ENCODE measurements at regions not wholly inside any gene's neighbourhood (a gene's known extent, or its start where the extent isn't known, plus 50 kb on each side); places are given as distances from the start of the nearest gene placed in this dataset.
A peak's percentile ranks its signal among the peaks of the same experiment; 100 is the strongest.

DNA sequence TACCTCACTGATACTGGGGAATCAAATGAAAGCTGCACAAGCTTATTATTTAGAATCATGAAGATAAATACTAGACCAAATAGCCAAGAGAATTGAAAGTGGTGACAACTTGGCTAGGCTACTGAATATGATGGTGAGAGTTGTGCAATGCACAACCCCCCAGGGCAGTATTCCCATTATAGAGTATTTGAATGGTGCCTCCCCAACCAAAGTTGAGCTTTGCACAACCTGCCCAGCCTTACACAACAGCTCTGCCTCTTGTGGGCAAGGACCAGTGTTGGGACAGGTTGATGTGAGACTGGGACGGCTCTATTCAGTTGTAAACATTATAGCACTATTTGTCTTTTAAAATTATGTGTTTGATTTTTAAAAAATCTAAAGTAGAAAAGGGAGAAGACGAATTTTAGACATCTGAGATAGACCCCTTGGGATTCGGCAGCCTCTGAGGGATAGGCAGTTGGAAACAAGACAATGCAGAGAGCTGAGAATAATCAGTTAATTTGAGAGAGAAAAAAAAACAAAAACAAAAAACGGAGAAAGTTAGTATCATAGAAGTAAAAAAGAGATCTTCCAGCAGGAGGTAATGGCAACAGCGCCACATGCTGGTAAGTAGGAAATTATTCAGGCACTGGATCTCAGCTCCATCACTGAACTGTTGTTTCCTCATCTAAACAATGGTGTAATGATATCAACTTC, 91.0 kb upstream of the KCNA3 start:
- DNase-seq (ENCODE audit: low spot score) = peak; percentile 72

DNA sequence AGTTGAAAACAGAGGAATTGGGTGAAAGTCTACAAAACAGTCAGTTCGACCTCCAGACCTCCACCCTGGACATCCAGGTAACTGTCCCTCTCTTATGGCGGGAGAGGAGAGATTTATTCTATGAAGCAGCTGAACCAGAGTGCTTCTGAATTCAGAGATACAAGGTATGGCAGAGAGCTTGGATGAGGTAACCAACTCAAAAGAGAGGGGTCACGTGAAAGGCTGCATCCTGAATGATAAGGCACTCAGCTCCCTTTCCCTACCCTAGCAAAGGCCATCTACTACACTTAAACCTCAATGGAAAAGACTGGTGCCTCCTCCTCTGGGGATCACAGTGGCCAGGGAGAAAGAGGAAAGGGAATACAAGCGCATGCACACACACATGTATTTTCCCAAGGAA, 88.4 kb upstream of the KCNA3 start:
- no peak for DNase-seq (ENCODE audit: low spot score)

DNA sequence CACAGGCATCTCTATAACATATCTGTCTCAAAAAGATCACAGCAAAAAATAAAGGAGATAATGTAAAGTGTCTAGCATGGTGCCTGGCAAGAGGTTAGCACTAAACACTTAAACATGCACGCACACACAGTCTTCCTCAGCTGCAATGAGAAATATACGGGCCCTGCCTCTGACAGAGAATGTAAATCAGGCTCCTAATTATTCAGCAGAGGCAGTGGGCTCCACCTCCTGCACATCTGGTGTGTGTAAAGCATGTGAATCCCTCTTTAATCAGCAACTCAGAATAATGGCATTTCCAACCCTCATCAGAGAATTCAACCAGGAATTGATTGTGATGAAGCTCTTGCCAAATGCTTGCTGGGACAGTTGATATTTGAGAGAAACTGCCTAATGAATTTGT, 85.6 kb upstream of the KCNA3 start:
- DNase-seq (ENCODE audit: low spot score) = no peak

DNA sequence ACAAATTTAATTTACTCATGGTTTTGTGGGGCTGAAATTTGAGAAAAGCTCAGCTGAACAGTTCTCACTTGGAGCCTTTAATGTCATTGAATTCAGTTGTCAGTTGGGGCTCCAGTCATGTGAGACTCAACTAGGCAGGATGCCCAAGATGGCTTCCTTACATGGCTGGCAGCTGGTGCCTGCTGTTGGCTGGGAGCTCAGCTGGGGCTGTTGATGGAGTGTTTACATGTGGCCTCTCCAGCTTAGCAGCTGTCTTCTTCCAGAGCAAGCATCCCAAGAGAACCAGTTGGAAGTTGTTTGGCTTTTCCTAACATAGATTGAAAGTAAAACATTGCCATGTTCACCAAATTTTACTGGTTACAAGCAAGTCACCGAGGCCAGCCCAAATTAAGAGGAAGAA, 81.8 kb upstream of the KCNA3 start:
- no peak for DNase-seq (ENCODE audit: low spot score)

DNA sequence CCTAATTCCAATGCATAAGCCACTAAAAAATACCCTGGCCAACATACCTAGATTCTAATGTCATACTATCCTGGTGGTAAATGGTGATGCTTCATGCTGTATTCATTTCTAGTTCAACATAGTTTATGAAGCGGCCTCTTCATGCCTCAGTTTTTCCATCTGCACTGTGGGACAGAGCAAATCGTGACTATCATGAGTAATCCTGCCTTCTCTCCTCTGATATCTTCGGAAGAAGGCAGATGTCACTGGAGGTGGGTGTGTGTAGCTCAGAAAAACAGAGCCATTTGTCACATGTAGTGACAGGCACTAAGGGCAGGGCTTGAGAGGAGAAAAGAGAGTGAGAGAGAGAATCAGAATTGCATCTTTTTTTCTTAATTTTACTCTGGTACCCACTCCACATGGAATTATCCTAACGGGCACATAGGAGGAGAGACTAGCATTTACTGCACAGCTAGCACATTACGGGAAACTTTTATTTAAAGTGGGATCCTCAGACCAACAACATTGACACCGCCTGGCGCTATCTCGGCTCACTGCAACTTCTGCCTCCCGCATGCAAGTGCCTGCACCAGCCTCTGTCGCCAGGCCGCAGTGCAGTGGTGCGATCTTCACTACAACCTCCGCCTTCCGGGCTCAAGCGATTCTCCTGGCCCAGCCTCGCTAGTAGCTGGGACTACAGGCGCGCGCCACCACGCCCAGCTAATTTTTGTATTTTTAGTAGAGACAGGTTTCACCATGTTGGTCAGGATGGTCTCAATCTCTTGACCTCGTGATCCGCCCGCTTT, 78.4 kb upstream of the KCNA3 start:
- no peak for DNase-seq (ENCODE audit: low spot score)

DNA sequence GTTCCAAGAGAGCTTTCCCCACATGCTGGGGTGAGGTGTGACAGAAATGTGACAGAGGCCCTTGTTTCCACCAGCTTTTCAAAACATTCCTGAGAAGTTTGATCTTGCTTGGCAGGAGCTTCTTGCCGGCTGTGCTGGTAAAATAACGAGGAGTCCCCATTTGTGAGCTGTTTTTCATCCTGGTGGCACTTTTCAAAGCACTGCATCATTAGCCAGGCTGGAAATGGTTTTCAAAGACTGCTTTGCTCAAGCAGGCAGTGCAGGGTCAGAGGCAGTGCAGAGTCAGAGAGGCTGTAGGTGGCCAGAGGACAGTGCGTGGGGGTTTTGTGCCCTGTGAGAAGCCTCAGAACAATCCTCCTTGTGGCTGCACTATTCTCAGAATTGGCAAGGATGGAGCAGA, 75.8 kb upstream of the KCNA3 start:
- DNase-seq (ENCODE audit: low spot score) = no peak

DNA sequence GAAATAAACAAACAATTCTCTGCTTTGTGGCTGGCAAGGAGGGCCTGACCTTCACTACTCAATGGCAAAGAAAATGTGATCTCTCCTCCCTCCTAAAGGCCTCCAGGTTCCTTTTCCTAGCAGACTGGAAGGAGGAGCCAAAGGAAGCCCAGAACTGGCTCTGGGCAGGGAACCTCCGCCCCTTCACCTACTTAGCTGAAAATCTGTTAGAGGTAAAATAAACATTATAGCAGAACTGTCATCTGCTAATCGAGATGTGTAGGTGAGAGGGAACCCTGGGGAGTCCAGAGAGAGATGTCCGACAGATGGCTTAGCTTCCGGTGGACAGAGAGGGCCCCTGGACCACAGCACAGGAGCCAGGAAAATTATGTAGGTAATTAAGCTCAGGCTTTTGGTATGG, 75.2 kb upstream of the KCNA3 start:
- no peak for DNase-seq (ENCODE audit: low spot score)

DNA sequence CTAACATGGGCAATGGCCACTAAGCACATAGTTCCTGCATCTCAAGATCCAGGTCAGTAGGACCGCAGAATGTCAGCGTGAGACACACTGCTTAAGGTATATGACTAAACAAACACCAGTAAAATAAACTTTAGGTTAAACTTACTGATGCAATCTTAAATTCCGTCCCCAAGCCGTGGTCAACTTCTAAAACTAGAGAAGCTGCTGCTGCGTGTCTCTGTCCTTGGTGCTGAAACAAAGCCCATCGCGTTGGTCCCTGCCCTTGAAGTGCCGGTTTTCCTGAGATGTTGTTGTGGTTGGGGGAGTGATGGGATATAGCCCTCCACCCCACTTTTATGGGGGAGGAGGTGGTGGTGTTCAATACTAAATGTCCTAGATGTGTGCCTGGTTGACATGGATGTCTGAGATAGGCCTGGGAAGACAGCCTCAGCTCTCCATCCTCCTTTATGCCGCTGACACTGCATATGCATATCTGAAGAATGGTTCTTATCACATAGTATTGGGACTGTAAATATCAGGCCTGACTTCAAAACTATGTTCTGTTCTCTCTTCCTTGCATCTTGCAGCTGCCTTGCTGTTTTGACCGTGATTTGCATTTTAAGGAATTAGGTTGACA, 72.0 kb upstream of the KCNA3 start:
- DNase-seq (ENCODE audit: low spot score) = peak; percentile 72

DNA sequence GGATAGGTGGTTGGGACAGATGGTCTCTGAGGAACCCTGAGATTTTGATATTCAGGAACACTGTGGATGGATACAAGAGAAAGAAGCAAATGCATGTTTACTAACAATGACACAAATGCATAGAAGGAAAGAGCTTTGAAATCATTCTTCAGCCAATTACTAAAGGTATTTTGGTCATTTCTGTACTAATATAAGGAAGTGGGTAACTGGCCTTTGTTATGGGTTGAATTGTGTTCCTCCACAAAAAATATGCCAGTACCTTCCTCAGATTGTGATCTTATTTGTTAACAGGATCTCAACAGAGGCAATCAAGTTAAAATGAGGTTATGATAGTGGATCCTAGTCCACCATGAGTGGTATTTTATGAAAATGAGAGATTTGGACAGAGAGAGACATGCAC, 68.7 kb upstream of the KCNA3 start:
- DNase-seq (ENCODE audit: low spot score) = no peak

DNA sequence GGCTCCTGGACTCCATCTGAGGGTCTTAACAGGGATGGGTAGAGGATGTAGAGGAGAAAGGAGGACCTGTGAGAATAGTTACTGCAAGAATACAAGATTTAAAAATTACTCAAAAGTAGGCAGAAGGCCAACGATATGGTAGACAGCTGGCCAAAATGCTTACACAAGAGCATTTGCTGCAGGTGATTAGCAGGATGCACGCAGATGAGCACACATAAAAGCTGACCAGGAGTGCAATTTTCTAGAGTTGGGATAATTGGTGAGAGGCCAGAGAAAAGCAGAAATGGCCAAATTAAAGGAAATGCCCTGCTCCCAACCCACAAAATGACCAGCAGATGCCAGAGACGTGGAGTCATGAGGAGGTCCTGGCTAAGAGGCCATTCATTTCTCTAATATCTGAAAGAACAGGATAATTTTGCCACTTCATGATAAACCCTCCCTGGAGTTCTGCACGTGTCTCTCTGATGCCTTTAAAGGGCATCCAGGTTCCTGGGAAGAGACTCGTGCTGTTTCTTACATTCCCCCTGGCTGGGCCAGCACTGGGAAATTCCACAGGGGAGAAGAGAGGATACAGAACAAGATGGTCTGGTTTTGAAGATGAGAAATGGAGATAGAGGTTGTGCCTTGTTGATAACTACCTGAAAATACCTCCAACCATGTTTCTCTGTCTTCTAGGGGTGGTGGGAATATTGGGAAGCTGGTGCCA, 62.3 kb upstream of the KCNA3 start:
- DNase-seq (ENCODE audit: low spot score) = no peak

DNA sequence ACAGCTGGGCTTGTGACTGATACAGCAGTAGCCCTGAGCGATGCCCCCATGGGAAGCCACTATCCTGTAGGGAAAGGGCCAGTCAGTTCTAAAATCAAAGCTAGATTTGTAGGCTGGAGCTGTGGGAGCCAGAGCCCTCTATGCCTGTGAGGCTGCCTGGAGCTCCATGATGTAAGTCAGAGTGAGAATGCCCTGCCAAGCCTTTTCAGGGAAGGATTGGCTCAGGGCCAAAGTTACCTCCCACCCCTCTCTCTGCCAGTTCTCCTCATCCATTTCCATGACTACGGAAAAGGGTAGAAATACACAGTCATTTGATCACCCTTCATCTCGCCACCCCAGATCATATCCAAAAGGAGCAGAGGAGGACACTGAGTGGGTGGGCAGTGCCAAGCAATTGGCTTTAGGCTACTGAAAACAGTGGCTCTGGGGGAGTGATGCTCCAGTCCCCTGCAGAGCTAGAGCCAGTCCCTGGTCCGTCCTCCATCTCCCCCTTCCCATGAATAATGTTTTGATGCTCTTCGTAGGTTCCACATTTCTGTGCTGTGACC, 59.5 kb upstream of the KCNA3 start:
- DNase-seq (ENCODE audit: low spot score) = no peak

DNA sequence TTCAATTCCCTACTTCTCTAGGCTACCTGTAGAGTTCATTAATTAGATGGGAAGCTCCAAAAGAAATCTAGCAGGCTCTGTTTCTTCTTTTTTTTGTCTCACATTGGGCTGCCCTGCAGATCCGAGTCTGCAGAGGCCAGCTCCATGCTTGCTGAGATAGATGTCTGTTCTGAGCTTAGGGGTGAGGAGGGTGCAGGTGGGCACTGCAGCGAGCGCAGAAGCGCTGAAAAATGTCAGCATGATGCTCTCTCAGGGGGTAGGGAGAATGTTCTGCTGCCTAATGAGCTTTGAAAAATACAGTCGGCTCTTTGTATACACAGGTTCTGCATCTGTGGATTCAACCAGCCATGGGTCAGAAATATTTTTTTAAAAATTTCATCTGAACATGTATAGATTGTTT, 56.8 kb upstream of the KCNA3 start:
- no peak for DNase-seq (ENCODE audit: low spot score)

DNA sequence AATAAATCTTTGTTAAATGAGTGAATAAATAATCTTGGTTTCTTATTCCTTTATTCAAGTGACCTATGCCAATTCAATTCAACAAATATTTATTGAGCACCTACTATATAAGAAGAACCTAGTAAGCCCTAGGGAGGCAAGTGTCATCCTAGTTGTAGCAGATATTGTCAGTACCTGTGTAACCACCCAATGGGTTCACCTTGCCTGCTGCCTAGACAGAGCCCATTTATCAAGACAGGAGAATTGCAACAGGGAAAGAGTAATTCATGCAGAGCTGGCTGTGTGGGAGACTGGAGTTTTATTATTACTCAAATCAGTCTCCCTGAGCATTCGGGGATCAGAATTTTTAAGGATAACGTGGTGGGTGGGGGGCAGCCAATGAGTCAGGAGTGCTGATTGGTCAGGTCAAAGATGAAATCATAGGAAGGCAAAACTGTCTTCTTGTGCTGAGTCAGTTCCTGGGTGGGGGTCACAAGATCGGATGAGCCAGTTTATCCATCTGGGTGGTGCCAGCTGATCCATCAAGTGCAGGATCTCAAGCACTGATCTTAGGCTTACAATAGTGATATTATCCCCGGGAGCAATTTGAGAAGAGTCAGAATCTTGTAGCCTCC, 53.8 kb upstream of the KCNA3 start:
- DNase-seq (ENCODE audit: low spot score) = no peak

DNA sequence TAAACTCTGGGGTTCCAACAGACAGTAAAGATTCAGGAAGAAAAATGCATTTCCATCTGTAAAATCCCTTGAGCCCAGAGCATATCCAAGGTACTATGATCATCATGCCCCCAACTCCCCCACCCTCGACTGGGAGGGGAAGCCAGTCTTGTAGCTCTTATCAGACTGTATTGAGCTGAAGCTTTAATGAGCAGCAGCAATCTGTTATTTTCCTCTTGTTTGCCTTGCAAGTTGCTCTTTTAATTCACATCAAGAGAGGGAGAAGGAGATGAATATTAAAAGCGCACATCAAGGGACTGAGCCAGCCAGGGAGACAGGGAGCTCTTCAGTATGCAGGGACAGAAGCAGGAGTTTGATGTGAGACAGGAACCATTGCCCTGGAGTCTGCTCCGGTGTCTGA, 52.5 kb upstream of the KCNA3 start:
- no peak for DNase-seq (ENCODE audit: low spot score)

DNA sequence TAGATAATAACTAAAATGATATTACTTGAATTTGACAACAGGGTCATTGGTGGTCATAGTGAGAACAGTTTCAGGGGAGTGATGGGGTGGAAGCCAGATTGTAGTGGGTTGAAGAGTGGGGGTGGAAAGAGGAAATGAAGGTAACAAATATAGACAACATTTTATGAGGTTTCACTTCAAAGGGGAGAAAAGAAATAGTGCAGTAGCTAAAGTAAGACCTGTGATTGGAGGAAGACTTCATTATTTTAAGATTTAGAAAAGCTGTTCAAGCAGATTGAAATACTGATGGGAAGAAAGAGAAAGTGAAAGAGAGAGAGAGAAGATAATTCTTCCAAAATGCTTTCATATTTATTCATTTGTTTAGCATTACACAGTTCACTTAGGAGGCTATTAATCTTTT, 52.0 kb upstream of the KCNA3 start:
- no peak for DNase-seq (ENCODE audit: low spot score)

All from iPS-NIHi11 (cell line).